ENCODE measurements at regions not wholly inside any gene's neighbourhood (a gene's known extent, or its start where the extent isn't known, plus 50 kb on each side); places are given as distances from the start of the nearest gene placed in this dataset.

DNA sequence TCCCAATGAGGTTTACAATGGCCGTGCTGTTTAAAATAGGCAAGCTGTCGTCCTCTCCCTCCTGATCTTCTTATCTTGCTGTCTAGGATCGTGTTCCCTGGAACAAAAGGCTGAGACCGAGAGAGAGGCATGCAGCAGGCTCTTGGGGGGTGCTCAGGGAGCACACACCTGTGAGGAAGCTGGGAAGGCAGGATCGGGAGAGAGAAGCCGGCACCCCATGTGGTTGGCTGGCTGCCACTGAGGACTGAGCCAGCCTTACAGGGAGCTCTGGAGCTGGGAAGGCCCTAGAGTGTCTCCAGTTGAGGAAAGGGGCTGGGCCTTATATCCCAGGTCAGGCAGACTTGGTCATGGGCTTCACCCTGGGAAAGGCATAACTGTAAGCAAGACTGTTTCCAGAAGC lies 184.2 kb downstream of the LY86 start:
- TF ChIP-seq, protein P1, sequence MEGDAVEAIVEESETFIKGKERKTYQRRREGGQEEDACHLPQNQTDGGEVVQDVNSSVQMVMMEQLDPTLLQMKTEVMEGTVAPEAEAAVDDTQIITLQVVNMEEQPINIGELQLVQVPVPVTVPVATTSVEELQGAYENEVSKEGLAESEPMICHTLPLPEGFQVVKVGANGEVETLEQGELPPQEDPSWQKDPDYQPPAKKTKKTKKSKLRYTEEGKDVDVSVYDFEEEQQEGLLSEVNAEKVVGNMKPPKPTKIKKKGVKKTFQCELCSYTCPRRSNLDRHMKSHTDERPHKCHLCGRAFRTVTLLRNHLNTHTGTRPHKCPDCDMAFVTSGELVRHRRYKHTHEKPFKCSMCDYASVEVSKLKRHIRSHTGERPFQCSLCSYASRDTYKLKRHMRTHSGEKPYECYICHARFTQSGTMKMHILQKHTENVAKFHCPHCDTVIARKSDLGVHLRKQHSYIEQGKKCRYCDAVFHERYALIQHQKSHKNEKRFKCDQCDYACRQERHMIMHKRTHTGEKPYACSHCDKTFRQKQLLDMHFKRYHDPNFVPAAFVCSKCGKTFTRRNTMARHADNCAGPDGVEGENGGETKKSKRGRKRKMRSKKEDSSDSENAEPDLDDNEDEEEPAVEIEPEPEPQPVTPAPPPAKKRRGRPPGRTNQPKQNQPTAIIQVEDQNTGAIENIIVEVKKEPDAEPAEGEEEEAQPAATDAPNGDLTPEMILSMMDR (IDR thresholded peaks at IDR 0.05): no peak
- TF ChIP-seq EZH2 (IDR thresholded peaks at IDR 0.05) (no peak), EZH2phosphoT487 (IDR thresholded peaks at IDR 0.05) (no peak)

All from neural progenitor cell (in vitro differentiated cells).